KBM-7 (cell line): ENCODE measurements at regions not wholly inside any gene's neighbourhood (a gene's known extent, or its start where the extent isn't known, plus 50 kb on each side); places are given as distances from the start of the nearest gene placed in this dataset.

Experiments
- DNase-seq: peaks from one replicate; pipeline ENCODE4 v3.0.0-alpha.2; 2015
- in situ Hi-C: fragments of 300-500 bp; cut with MboI; formaldehyde crosslinking; loops from 2 replicates; pipeline ENCODE4 v1.14.3; 2020; ENCODE audit warnings: low sequenced_read_pairs, low pct_unique_long_range_greater_than_20kb, mixed read lengths

- DNase-seq: peak; percentile 14
- in situ Hi-C loops: no loop called here
These were observed 60.5 kb upstream of the FOXD3 start for GRCh38 chr1:63261736-63262458.

DNA sequence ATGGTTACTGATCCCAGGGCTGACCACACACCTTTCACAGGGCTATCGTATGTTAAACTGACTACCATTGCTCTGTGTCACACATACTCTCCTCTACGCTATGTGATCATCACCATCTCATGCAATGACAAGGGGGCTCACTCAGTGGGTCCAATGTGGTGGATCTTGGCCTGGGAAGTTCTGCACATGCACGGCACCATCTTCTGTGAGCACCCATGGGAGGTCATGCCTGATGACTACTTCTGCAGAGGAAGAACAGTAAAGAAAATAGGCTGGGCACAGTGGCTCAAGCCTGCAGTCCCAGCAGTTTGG lies 60.0 kb upstream of the FOXD3 start:
- no peak for DNase-seq
- in situ Hi-C loops: no loop called here

DNA sequence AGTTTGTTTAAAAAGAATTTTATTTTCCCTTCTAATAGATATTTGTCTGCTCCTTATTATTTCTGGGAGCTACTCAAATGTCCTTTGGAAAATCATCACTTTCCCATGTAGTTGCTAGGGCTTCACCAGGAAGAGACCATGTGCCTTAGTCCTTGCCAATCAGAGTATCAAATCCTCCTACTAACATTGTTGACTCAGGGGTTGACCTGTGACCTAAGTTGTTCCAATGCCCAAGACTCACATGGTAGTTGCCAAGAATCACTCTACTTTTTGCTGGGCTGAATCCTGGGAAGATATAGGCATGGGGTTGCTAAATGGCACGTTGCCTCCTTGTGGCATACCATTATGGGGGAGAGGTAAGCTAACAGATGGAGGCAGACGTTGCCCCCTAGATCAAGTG lies 58.2 kb upstream of the FOXD3 start:
- DNase-seq: no peak

GRCh38 chr1:63266857-63267256 lies 55.5 kb upstream of the FOXD3 start:
- no peak for DNase-seq
- in situ Hi-C loops: no loop called here

More for the DNA sequence above, 58.2 kb upstream of the FOXD3 start:
- in situ Hi-C loops: no loop called here

DNA sequence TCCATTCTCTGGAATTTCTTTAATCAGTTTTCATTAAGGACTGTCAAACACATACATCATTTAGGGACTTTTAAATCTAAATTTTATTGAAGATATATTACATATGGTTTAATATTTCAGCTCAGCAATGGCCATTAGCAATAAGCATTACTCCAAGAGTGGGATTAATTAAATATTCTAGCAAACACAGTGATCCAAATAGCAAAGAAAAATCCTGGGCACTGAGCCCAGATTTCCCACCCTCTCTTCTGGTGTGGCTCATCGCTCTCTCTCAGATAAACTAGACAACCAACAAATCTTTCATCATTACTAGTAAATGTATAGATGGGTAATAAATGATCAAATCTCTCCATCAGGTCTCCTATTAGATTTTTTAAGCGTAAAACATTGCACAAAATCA lies 53.5 kb upstream of the FOXD3 start:
- in situ Hi-C loops: no loop called here
- no peak for DNase-seq

DNA sequence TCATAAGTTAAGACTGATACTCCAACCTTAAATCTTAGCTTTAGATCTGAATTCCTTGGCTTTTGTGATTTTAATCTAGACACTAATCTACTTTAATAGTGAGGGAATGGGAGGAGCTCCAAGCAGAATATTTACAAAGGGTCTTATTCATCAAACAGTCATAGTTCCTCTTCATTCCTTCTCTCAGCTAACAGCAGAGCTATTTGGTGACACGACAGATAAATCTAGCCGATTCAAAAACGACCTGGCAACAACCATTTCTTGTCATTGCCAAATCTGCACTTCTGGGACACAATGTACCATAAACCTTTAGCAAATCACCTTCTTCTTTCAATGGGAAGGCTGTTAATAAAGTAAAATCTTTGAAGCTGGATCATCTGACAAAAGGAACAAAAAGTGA lies 52.8 kb upstream of the FOXD3 start:
- in situ Hi-C loops: no loop called here
- no peak for DNase-seq
